WTC11 (cell line): ENCODE measurements at regions not wholly inside any gene's neighbourhood (a gene's known extent, or its start where the extent isn't known, plus 50 kb on each side); places are given as distances from the start of the nearest gene placed in this dataset.

ENCODE experiments used
- ATAC-seq: fragments of 200-7000 bp; cut with Tn5 transposase; 2 replicates; pipeline ENCODE4 v1.10.0; 2021; ENCODE audit warnings: mild to moderate bottlenecking, moderate library complexity
- CTCF ChIA-PET: fragments of 300-600 bp; sonication (Branson Sonifier 250); formaldehyde crosslinking; loops from one replicate; lab custom pipeline; 2021; ENCODE audit warnings: antibody characterized with exemption; lab: Charles Lee
- POLR2A ChIA-PET: fragments of 350-600 bp; sonication (Branson Sonifier 250); formaldehyde crosslinking; loops from one replicate; lab custom pipeline; 2021; ENCODE audit warnings: antibody characterized with exemption; lab: Charles Lee
- DNase-seq: peaks from one replicate; pipeline ENCODE4 v3.0.0; 2021; ENCODE audit warnings: low spot score
- H3K27ac Mint-ChIP-seq: 2 replicates; pipeline ENCODE4 v1.8.0; 2021; ENCODE audit warnings: mixed read lengths
- H3K27me3 Mint-ChIP-seq: 2 replicates; pipeline ENCODE4 v1.8.0; 2021; ENCODE audit warnings: low read depth, mild to moderate bottlenecking, moderate library complexity, mixed read lengths
- H3K36me3 Mint-ChIP-seq: 2 replicates; pipeline ENCODE4 v1.8.0; 2021; ENCODE audit warnings: mixed read lengths
- H3K4me1 Mint-ChIP-seq: 2 replicates; pipeline ENCODE4 v1.8.0; 2022; ENCODE audit warnings: mixed read lengths
- H3K4me3 Mint-ChIP-seq: 2 replicates; pipeline ENCODE4 v1.8.0; 2021; ENCODE audit warnings: mild to moderate bottlenecking, moderate library complexity, mixed read lengths
- H3K9me3 Mint-ChIP-seq: 2 replicates; pipeline ENCODE4 v1.8.0; 2021; ENCODE audit warnings: mixed read lengths
- CREM ChIP-seq: sonication (generic); formaldehyde crosslinking; IDR thresholded peaks from 2 replicates; pipeline ENCODE4 v1.8.1; 2022; ENCODE audit warnings: mild to moderate bottlenecking, missing genetic modification reagents, moderate library complexity
- GABPB1 ChIP-seq: sonication (generic); formaldehyde crosslinking; IDR thresholded peaks from 2 replicates; pipeline ENCODE4 v1.8.1; 2023; ENCODE audit warnings: mild to moderate bottlenecking, missing genetic modification reagents
- JAZF1 ChIP-seq: fragments of 250-450 bp; sonication (Bioruptor Pico); IDR thresholded peaks from 2 replicates; pipeline ENCODE4 v1.9.0; 2021; ENCODE audit warnings: moderate library complexity, mild to moderate bottlenecking, inconsistent platforms
- JUN ChIP-seq: sonication (generic); formaldehyde crosslinking; IDR thresholded peaks from 2 replicates; pipeline ENCODE4 v1.8.0; 2023; ENCODE audit warnings: mild to moderate bottlenecking, missing genetic modification reagents
- MXD4 ChIP-seq: fragments of 250-450 bp; sonication (Bioruptor Pico); IDR thresholded peaks from 2 replicates; pipeline ENCODE4 v1.8.0; 2021; ENCODE audit warnings: mild to moderate bottlenecking, moderate library complexity, borderline replicate concordance
- NR1H2 ChIP-seq: sonication (generic); formaldehyde crosslinking; IDR thresholded peaks from 2 replicates; pipeline ENCODE4 v1.9.0; 2021; ENCODE audit warnings: mild to moderate bottlenecking, moderate library complexity, missing genetic modification reagents
- RELA ChIP-seq: sonication (generic); formaldehyde crosslinking; IDR thresholded peaks from 2 replicates; pipeline ENCODE4 v1.8.1; 2022; ENCODE audit warnings: missing genetic modification reagents, mild to moderate bottlenecking, borderline replicate concordance
- RORB ChIP-seq: fragments of 250-450 bp; sonication (Bioruptor Pico); IDR thresholded peaks from 2 replicates; pipeline ENCODE4 v1.9.0; 2021; ENCODE audit warnings: mild to moderate bottlenecking
- SMAD3 ChIP-seq: sonication (generic); formaldehyde crosslinking; IDR thresholded peaks from 2 replicates; pipeline ENCODE4 v1.8.0; 2022; ENCODE audit warnings: missing genetic modification reagents, mild to moderate bottlenecking, borderline replicate concordance
- SP1 ChIP-seq: sonication (generic); formaldehyde crosslinking; conservative IDR thresholded peaks from 2 replicates; pipeline ENCODE4 v1.8.1; 2022; ENCODE audit warnings: missing genetic modification reagents
- TEAD1 ChIP-seq: sonication (generic); formaldehyde crosslinking; IDR thresholded peaks from 2 replicates; pipeline ENCODE4 v1.8.0; 2022; ENCODE audit warnings: mild to moderate bottlenecking, missing genetic modification reagents
- ZNF138 ChIP-seq: sonication (generic); formaldehyde crosslinking; conservative IDR thresholded peaks from 2 replicates; pipeline ENCODE4 v1.8.1; 2022; ENCODE audit warnings: mild to moderate bottlenecking, moderate library complexity, missing genetic modification reagents
- TF ChIP-seq, protein P1 (sequence below): fragments of 250-450 bp; sonication (Bioruptor Pico); IDR thresholded peaks from 2 replicates; pipeline ENCODE4 v1.9.0; 2021; ENCODE audit warnings: mild to moderate bottlenecking
- TF ChIP-seq, protein P2 (sequence below): sonication (generic); formaldehyde crosslinking; IDR thresholded peaks from 2 replicates; pipeline ENCODE4 v1.8.0; 2023; ENCODE audit warnings: missing genetic modification reagents
- TF ChIP-seq, protein P3 (sequence below): fragments of 250-450 bp; sonication (Bioruptor Pico); IDR thresholded peaks from 2 replicates; pipeline ENCODE4 v1.9.0; 2021; ENCODE audit warnings: mild to moderate bottlenecking, borderline replicate concordance
- TF ChIP-seq, protein P4 (sequence below): fragments of 250-450 bp; sonication (Bioruptor Pico); conservative IDR thresholded peaks from 2 replicates; pipeline ENCODE4 v1.9.0; 2021; ENCODE audit warnings: mild to moderate bottlenecking
- TF ChIP-seq, protein P5 (sequence below): sonication (generic); formaldehyde crosslinking; IDR thresholded peaks from 2 replicates; pipeline ENCODE4 v1.8.1; 2023; ENCODE audit warnings: mild to moderate bottlenecking, missing genetic modification reagents, moderate library complexity
- TF ChIP-seq, protein P6 (sequence below): sonication (generic); formaldehyde crosslinking; IDR thresholded peaks from 2 replicates; pipeline ENCODE4 v1.8.1; 2023; ENCODE audit warnings: mild to moderate bottlenecking, missing genetic modification reagents, borderline replicate concordance
- TF ChIP-seq, protein P7 (sequence below): sonication (generic); formaldehyde crosslinking; IDR thresholded peaks from 2 replicates; pipeline ENCODE4 v1.8.1; 2023; ENCODE audit warnings: mild to moderate bottlenecking, moderate library complexity, missing genetic modification reagents
- TF ChIP-seq, protein P8 (sequence below): sonication (generic); formaldehyde crosslinking; IDR thresholded peaks from 2 replicates; pipeline ENCODE4 v1.8.1; 2022; ENCODE audit warnings: mild to moderate bottlenecking, missing genetic modification reagents, moderate library complexity, borderline replicate concordance

DNA sequence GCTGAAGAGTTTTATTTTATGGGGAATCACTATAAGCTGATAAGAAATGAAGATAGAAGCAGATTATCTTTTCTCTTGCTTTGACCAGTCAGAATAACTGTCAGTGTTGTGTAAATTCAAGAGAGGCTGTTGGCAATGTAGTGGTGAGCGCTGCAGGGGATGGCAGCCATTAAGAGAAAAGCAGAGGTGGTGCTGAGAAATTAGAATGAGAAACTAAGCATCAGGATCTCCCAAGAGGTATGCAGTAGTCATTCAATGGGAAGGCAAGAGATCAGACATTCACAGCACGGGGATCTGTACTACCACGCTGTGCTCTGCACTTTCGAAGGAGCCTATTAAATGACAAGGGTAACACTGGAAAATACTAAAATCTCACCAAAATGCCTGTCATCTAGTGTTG, 768.5 kb upstream of the ACO1 start:
- DNase-seq (no peak), ATAC-seq (peak; percentile 92)
- no peaks in the 10 kb centered on the region for H3K9me3 Mint-ChIP-seq
- no peaks in the 10 kb centered on the region; the same call in 1 of the 2 replicates for H3K27me3 Mint-ChIP-seq
- peak overlapping the region; percentile 51 for H3K27ac Mint-ChIP-seq
- H3K4me1 Mint-ChIP-seq: peaks cover 29% of the 10 kb centered on the region
- ChIA-PET POLR2A (interaction anchor here (0.5 kb wide), 1 partner anchor 18 kb away, joined by 3 read pairs; no protein-coding TSS in a partner anchor), CTCF (no interaction called here)
- H3K4me3 Mint-ChIP-seq: no peak overlapping the region
- TF ChIP-seq, protein P1, sequence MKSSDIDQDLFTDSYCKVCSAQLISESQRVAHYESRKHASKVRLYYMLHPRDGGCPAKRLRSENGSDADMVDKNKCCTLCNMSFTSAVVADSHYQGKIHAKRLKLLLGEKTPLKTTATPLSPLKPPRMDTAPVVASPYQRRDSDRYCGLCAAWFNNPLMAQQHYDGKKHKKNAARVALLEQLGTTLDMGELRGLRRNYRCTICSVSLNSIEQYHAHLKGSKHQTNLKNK (CRISPR knock-in tag): no peak
- TF ChIP-seq TEAD1 (CRISPR knock-in tag) (peak; percentile 39; the same call in 1 of the 2 replicates), ZNF138 (CRISPR knock-in tag) (no peak)
- TF ChIP-seq, all 79 proteins: peak for 1
- no peaks in the 10 kb centered on the region for H3K36me3 Mint-ChIP-seq

DNA sequence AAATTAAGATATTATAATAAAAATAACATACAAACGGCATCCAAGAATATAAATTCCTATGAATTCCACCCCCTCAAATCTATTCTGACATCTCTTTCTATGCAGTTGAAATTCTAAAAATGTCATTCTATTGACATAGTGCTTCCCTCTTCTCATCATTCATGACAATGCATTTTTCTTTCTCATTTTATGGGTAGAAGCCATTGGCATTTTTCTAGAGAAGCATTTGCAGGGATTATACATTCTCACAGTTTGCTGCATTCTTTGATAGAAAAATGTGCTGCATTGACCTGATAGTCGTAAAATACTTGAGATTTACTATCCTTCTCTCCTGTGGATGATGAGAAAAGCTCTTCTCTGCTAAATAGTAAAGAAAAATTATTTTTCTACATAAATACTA, 760.9 kb upstream of the ACO1 start:
- ATAC-seq: no peak
- no peak for DNase-seq
- TF ChIP-seq JAZF1 (CRISPR knock-in tag) (no peak), CREM (CRISPR knock-in tag) (no peak), RORB (CRISPR knock-in tag) (no peak), SP1 (CRISPR knock-in tag) (no peak), JUN (no peak), GABPB1 (CRISPR knock-in tag) (no peak), NR1H2 (CRISPR knock-in tag) (no peak), MXD4 (CRISPR knock-in tag) (no peak), SMAD3 (CRISPR knock-in tag) (no peak), RELA (CRISPR knock-in tag) (no peak)
- TF ChIP-seq, protein P2, sequence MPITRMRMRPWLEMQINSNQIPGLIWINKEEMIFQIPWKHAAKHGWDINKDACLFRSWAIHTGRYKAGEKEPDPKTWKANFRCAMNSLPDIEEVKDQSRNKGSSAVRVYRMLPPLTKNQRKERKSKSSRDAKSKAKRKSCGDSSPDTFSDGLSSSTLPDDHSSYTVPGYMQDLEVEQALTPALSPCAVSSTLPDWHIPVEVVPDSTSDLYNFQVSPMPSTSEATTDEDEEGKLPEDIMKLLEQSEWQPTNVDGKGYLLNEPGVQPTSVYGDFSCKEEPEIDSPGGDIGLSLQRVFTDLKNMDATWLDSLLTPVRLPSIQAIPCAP (CRISPR knock-in tag): no peak
- TF ChIP-seq, protein P3, sequence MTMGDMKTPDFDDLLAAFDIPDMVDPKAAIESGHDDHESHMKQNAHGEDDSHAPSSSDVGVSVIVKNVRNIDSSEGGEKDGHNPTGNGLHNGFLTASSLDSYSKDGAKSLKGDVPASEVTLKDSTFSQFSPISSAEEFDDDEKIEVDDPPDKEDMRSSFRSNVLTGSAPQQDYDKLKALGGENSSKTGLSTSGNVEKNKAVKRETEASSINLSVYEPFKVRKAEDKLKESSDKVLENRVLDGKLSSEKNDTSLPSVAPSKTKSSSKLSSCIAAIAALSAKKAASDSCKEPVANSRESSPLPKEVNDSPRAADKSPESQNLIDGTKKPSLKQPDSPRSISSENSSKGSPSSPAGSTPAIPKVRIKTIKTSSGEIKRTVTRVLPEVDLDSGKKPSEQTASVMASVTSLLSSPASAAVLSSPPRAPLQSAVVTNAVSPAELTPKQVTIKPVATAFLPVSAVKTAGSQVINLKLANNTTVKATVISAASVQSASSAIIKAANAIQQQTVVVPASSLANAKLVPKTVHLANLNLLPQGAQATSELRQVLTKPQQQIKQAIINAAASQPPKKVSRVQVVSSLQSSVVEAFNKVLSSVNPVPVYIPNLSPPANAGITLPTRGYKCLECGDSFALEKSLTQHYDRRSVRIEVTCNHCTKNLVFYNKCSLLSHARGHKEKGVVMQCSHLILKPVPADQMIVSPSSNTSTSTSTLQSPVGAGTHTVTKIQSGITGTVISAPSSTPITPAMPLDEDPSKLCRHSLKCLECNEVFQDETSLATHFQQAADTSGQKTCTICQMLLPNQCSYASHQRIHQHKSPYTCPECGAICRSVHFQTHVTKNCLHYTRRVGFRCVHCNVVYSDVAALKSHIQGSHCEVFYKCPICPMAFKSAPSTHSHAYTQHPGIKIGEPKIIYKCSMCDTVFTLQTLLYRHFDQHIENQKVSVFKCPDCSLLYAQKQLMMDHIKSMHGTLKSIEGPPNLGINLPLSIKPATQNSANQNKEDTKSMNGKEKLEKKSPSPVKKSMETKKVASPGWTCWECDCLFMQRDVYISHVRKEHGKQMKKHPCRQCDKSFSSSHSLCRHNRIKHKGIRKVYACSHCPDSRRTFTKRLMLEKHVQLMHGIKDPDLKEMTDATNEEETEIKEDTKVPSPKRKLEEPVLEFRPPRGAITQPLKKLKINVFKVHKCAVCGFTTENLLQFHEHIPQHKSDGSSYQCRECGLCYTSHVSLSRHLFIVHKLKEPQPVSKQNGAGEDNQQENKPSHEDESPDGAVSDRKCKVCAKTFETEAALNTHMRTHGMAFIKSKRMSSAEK (CRISPR knock-in tag): no peak
- TF ChIP-seq, protein P4, sequence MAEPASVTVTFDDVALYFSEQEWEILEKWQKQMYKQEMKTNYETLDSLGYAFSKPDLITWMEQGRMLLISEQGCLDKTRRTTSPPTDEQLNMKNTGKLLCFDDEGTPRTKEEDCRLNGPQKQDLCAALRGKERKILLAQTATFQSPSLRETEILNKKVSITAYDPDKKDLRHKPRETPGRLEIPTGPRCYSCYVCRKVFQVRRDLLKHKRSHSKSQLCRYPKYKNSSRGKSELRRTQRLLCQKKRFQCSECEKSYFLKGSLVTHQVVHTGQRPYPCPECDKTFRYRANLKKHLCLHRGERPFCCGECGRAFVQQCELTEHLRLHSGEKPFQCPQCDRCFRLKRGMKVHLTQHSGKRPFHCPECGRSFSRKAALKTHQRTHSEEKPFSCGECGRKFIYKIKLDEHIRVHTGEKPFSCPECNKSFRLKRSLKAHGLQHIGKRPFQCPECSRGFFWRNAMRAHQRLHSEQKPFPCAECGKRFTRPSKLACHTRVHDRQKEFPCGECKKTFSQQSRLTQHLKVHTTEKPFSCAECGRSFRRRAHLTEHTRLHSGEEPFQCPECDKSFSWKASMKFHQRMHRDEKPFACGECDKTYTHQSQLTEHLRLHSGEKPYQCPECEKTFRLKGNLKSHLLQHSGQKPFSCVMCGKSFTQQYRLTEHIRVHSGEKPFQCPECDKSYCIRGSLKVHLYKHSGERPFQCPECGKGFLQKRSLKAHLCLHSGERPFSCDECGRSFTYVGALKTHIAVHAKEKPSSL (CRISPR knock-in tag): no peak
- TF ChIP-seq, protein P5, sequence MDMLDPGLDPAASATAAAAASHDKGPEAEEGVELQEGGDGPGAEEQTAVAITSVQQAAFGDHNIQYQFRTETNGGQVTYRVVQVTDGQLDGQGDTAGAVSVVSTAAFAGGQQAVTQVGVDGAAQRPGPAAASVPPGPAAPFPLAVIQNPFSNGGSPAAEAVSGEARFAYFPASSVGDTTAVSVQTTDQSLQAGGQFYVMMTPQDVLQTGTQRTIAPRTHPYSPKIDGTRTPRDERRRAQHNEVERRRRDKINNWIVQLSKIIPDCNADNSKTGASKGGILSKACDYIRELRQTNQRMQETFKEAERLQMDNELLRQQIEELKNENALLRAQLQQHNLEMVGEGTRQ: no peak
- TF ChIP-seq, protein P6, sequence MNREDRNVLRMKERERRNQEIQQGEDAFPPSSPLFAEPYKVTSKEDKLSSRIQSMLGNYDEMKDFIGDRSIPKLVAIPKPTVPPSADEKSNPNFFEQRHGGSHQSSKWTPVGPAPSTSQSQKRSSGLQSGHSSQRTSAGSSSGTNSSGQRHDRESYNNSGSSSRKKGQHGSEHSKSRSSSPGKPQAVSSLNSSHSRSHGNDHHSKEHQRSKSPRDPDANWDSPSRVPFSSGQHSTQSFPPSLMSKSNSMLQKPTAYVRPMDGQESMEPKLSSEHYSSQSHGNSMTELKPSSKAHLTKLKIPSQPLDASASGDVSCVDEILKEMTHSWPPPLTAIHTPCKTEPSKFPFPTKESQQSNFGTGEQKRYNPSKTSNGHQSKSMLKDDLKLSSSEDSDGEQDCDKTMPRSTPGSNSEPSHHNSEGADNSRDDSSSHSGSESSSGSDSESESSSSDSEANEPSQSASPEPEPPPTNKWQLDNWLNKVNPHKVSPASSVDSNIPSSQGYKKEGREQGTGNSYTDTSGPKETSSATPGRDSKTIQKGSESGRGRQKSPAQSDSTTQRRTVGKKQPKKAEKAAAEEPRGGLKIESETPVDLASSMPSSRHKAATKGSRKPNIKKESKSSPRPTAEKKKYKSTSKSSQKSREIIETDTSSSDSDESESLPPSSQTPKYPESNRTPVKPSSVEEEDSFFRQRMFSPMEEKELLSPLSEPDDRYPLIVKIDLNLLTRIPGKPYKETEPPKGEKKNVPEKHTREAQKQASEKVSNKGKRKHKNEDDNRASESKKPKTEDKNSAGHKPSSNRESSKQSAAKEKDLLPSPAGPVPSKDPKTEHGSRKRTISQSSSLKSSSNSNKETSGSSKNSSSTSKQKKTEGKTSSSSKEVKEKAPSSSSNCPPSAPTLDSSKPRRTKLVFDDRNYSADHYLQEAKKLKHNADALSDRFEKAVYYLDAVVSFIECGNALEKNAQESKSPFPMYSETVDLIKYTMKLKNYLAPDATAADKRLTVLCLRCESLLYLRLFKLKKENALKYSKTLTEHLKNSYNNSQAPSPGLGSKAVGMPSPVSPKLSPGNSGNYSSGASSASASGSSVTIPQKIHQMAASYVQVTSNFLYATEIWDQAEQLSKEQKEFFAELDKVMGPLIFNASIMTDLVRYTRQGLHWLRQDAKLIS: no peak
- TF ChIP-seq, protein P7, sequence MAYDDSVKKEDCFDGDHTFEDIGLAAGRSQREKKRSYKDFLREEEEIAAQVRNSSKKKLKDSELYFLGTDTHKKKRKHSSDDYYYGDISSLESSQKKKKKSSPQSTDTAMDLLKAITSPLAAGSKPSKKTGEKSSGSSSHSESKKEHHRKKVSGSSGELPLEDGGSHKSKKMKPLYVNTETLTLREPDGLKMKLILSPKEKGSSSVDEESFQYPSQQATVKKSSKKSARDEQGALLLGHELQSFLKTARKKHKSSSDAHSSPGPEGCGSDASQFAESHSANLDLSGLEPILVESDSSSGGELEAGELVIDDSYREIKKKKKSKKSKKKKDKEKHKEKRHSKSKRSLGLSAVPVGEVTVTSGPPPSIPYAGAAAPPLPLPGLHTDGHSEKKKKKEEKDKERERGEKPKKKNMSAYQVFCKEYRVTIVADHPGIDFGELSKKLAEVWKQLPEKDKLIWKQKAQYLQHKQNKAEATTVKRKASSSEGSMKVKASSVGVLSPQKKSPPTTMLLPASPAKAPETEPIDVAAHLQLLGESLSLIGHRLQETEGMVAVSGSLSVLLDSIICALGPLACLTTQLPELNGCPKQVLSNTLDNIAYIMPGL: no peak
- TF ChIP-seq, protein P8, sequence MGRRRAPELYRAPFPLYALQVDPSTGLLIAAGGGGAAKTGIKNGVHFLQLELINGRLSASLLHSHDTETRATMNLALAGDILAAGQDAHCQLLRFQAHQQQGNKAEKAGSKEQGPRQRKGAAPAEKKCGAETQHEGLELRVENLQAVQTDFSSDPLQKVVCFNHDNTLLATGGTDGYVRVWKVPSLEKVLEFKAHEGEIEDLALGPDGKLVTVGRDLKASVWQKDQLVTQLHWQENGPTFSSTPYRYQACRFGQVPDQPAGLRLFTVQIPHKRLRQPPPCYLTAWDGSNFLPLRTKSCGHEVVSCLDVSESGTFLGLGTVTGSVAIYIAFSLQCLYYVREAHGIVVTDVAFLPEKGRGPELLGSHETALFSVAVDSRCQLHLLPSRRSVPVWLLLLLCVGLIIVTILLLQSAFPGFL (CRISPR knock-in tag): no peak

More for the DNA sequence above, 760.9 kb upstream of the ACO1 start:
- CTCF ChIA-PET: no interaction called here
- 0 out of 2 replicates have a peak, but pooled peaks cover 6% of the 10 kb centered on the region for H3K4me1 Mint-ChIP-seq
- H3K9me3 Mint-ChIP-seq: peaks cover 16% of the 10 kb centered on the region
- H3K4me3 Mint-ChIP-seq: no peak overlapping the region
- peaks cover 9% of the 10 kb centered on the region; the same call in 1 of the 2 replicates for H3K36me3 Mint-ChIP-seq
- H3K27me3 Mint-ChIP-seq: no peaks in the 10 kb centered on the region
- POLR2A ChIA-PET: no interaction called here
- H3K27ac Mint-ChIP-seq: no peak overlapping the region
